ENCODE measurements at regions not wholly inside any gene's neighbourhood (a gene's known extent, or its start where the extent isn't known, plus 50 kb on each side); places are given as distances from the start of the nearest gene placed in this dataset.

- Histone ChIP-seq H3K9ac (ENCODE audit: low read length) (no peak overlapping the region), H4K8ac (ENCODE audit: low read depth, low read length) (no peak overlapping the region), H3K4me2 (ENCODE audit: low read length) (no peak overlapping the region), H3K27me3 (ENCODE audit: insufficient read depth, low read length, poor library complexity) (no peaks in the 10 kb centered on the region), H3K36me3 (ENCODE audit: control insufficient read depth, insufficient read depth, low read length) (no peaks in the 10 kb centered on the region), H2BK120ac (ENCODE audit: low read depth, low read length) (no peak overlapping the region), H3K18ac (ENCODE audit: low read length) (no peak overlapping the region), H3K4me3 (ENCODE audit: low read length) (no peak overlapping the region), H2BK5ac (ENCODE audit: low read length) (no peak overlapping the region), H4K5ac (ENCODE audit: low read length) (no peak overlapping the region), H2AK5ac (ENCODE audit: low read length) (no peak overlapping the region), H3K27ac (ENCODE audit: low read depth, low read length) (no peak overlapping the region), H3K79me2 (ENCODE audit: control insufficient read depth, insufficient read depth, low read length) (no peaks in the 10 kb centered on the region), H3K4me1 (ENCODE audit: control insufficient read depth, low read depth, low read length) (no peaks in the 10 kb centered on the region), H2BK15ac (replicated peaks; ENCODE audit: low read depth) (no peak overlapping the region), H3K79me1 (ENCODE audit: low read length) (no peaks in the 10 kb centered on the region), H3K4ac (ENCODE audit: low read depth, low read length) (no peak overlapping the region), H3K23ac (ENCODE audit: low read length) (no peak overlapping the region), H3K56ac (ENCODE audit: low read length) (no peak overlapping the region)
- DNase-seq, result no peak
- no CpG with 5 or more reads among the region's 6 CpGs for WGBS (ENCODE audit: extremely low coverage, insufficient coverage, low lambda C conversion rate)
Measured at GRCh38 chr2:5959836-5960820, 267.9 kb downstream of the SOX11 start.

DNA sequence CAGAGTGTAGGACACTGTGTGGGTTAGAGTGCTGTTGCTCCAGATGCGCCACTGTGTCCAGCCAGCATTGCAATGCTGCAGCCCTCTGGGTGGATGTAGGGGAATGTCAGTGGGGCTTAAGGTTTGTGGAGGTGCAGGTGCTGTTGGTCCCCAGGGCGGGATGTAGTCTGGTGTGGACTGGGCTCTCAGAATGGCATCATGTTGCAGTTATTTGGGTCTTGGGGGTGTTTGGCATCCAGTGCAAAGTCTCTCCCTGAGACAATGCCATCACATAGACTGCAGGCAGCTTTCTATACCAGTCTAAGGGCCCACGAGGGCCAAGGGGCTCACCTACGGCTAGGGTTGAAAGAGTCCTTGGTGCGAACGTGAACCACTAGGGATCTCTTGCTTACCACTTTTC lies 275.3 kb downstream of the SOX11 start:
- no peak for DNase-seq
- H3K4me3 ChIP-seq (ENCODE audit: low read length), result no peak overlapping the region
- H3K4ac ChIP-seq (ENCODE audit: low read depth, low read length), result no peak overlapping the region
- H2BK15ac ChIP-seq (replicated peaks; ENCODE audit: low read depth), result no peak overlapping the region
- H2BK120ac ChIP-seq (ENCODE audit: low read depth, low read length), result no peak overlapping the region
- no peak overlapping the region for H3K23ac ChIP-seq (ENCODE audit: low read length)
- no peak overlapping the region for H4K8ac ChIP-seq (ENCODE audit: low read depth, low read length)
- no peaks in the 10 kb centered on the region for H3K27me3 ChIP-seq (ENCODE audit: insufficient read depth, low read length, poor library complexity)
- no peaks in the 10 kb centered on the region for H3K79me2 ChIP-seq (ENCODE audit: control insufficient read depth, insufficient read depth, low read length)
- H2AK5ac ChIP-seq (ENCODE audit: low read length), result no peak overlapping the region
- no peak overlapping the region for H2BK5ac ChIP-seq (ENCODE audit: low read length)
- no peak overlapping the region for H3K27ac ChIP-seq (ENCODE audit: low read depth, low read length)
- H3K4me1 ChIP-seq (ENCODE audit: control insufficient read depth, low read depth, low read length), result no peaks in the 10 kb centered on the region
- no peak overlapping the region for H3K18ac ChIP-seq (ENCODE audit: low read length)
- H3K79me1 ChIP-seq (ENCODE audit: low read length), result no peaks in the 10 kb centered on the region
- no peak overlapping the region for H3K4me2 ChIP-seq (ENCODE audit: low read length)
- no peak overlapping the region for H3K9ac ChIP-seq (ENCODE audit: low read length)
- H3K36me3 ChIP-seq (ENCODE audit: control insufficient read depth, insufficient read depth, low read length), result no peaks in the 10 kb centered on the region
- no peak overlapping the region for H4K5ac ChIP-seq (ENCODE audit: low read length)
- no CpG with 5 or more reads among the region's 6 CpGs for WGBS (ENCODE audit: extremely low coverage, insufficient coverage, low lambda C conversion rate)
- no peak overlapping the region for H3K56ac ChIP-seq (ENCODE audit: low read length)

DNA sequence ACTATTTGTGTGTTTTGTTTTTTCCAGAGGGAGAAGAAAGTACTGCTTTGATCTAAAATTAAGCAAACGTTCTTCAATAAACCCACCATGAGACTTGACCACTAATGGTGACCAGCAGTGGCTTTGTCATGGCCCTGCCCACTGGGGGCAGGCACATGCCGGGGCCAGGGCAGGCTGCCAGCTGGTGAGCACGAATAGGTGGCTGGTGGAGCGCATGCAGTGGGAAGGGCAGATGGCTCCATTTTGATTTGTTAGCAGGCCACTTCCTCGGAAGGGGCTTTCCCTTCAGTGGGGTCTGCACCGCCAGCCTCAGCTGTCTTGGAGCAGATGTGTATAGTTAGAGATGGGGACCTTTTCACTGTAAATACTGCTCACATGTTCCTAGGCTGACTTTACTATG lies 277.1 kb downstream of the SOX11 start:
- H3K56ac ChIP-seq (ENCODE audit: low read length), result no peak overlapping the region
- H2BK120ac ChIP-seq (ENCODE audit: low read depth, low read length), result no peak overlapping the region
- H2AK5ac ChIP-seq (ENCODE audit: low read length), result no peak overlapping the region
- no CpG with 5 or more reads among the region's 6 CpGs for WGBS (ENCODE audit: extremely low coverage, insufficient coverage, low lambda C conversion rate)
- H2BK15ac ChIP-seq (replicated peaks; ENCODE audit: low read depth), result no peak overlapping the region
- no peaks in the 10 kb centered on the region for H3K36me3 ChIP-seq (ENCODE audit: control insufficient read depth, insufficient read depth, low read length)
- no peak overlapping the region for H2BK5ac ChIP-seq (ENCODE audit: low read length)
- no peaks in the 10 kb centered on the region for H3K4me1 ChIP-seq (ENCODE audit: control insufficient read depth, low read depth, low read length)
- no peak overlapping the region for H4K5ac ChIP-seq (ENCODE audit: low read length)
- no peak overlapping the region for H3K18ac ChIP-seq (ENCODE audit: low read length)
- H3K4me3 ChIP-seq (ENCODE audit: low read length), result no peak overlapping the region
- no peak overlapping the region for H3K9ac ChIP-seq (ENCODE audit: low read length)
- no peak overlapping the region for H3K4me2 ChIP-seq (ENCODE audit: low read length)
- H4K8ac ChIP-seq (ENCODE audit: low read depth, low read length), result no peak overlapping the region
- no peak overlapping the region for H3K27ac ChIP-seq (ENCODE audit: low read depth, low read length)
- no peaks in the 10 kb centered on the region for H3K27me3 ChIP-seq (ENCODE audit: insufficient read depth, low read length, poor library complexity)
- H3K79me2 ChIP-seq (ENCODE audit: control insufficient read depth, insufficient read depth, low read length), result no peaks in the 10 kb centered on the region
- no peaks in the 10 kb centered on the region for H3K79me1 ChIP-seq (ENCODE audit: low read length)
- H3K4ac ChIP-seq (ENCODE audit: low read depth, low read length), result no peak overlapping the region
- no peak for DNase-seq
- no peak overlapping the region for H3K23ac ChIP-seq (ENCODE audit: low read length)

DNA sequence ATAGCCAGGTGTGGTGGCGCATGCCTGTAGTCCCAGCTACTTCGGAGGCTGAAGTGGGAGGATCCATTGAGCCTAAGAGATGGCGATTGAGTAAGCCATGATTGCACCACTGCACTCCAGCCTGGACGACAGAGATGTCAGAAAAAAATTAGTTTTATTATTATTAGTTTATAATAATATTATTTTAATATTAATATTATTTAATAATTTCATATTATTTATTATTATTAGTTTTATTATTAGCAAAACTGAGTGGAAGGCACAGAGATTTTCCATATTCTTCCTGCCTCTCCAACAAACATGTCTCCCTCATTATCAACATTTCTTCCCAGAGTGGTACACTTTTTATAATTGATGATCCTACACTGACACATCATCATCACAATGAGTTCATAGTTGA lies 278.2 kb downstream of the SOX11 start:
- Histone ChIP-seq H3K36me3 (ENCODE audit: control insufficient read depth, insufficient read depth, low read length) (no peaks in the 10 kb centered on the region), H3K4ac (ENCODE audit: low read depth, low read length) (no peak overlapping the region), H2BK15ac (replicated peaks; ENCODE audit: low read depth) (no peak overlapping the region), H4K5ac (ENCODE audit: low read length) (no peak overlapping the region), H3K18ac (ENCODE audit: low read length) (no peak overlapping the region), H2AK5ac (ENCODE audit: low read length) (no peak overlapping the region), H3K27ac (ENCODE audit: low read depth, low read length) (no peak overlapping the region), H3K27me3 (ENCODE audit: insufficient read depth, low read length, poor library complexity) (no peaks in the 10 kb centered on the region), H3K23ac (ENCODE audit: low read length) (no peak overlapping the region), H3K4me1 (ENCODE audit: control insufficient read depth, low read depth, low read length) (no peaks in the 10 kb centered on the region), H3K79me1 (ENCODE audit: low read length) (no peaks in the 10 kb centered on the region), H4K8ac (ENCODE audit: low read depth, low read length) (no peak overlapping the region), H3K4me3 (ENCODE audit: low read length) (no peak overlapping the region), H3K4me2 (ENCODE audit: low read length) (no peak overlapping the region), H3K9ac (ENCODE audit: low read length) (no peak overlapping the region), H2BK5ac (ENCODE audit: low read length) (no peak overlapping the region), H3K79me2 (ENCODE audit: control insufficient read depth, insufficient read depth, low read length) (no peaks in the 10 kb centered on the region), H3K56ac (ENCODE audit: low read length) (no peak overlapping the region), H2BK120ac (ENCODE audit: low read depth, low read length) (no peak overlapping the region)
- no CpG with 5 or more reads among the region's 4 CpGs for WGBS (ENCODE audit: extremely low coverage, insufficient coverage, low lambda C conversion rate)
- no peak for DNase-seq

DNA sequence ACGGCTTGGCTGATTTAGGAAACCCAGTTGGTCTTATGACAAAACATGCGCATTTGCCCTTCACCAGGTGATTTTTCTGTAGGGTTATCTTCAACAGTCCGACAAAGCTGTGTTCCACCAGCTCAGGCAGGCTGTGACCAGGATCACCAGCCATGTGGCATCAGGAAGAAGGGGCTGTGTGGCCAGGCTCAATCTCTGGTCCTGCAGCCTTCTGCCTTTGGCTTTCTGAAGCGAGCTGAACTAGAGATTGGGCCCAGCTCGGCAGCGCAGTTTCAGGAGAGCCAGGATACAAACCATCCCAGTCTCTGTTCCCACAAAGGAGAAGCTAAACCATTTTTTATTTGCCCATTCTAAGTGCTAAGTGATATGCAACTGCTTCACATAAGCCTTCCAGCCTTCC lies 282.3 kb downstream of the SOX11 start:
- Histone ChIP-seq H3K27ac (ENCODE audit: low read depth, low read length) (no peak overlapping the region), H3K9ac (ENCODE audit: low read length) (no peak overlapping the region), H3K79me2 (ENCODE audit: control insufficient read depth, insufficient read depth, low read length) (no peaks in the 10 kb centered on the region), H3K4me1 (ENCODE audit: control insufficient read depth, low read depth, low read length) (peaks cover 3% of the 10 kb centered on the region), H3K4me2 (ENCODE audit: low read length) (no peak overlapping the region), H3K23ac (ENCODE audit: low read length) (no peak overlapping the region), H3K79me1 (ENCODE audit: low read length) (no peaks in the 10 kb centered on the region), H4K5ac (ENCODE audit: low read length) (no peak overlapping the region), H3K4ac (ENCODE audit: low read depth, low read length) (no peak overlapping the region), H3K56ac (ENCODE audit: low read length) (no peak overlapping the region), H4K8ac (ENCODE audit: low read depth, low read length) (no peak overlapping the region), H3K4me3 (ENCODE audit: low read length) (no peak overlapping the region), H2AK5ac (ENCODE audit: low read length) (no peak overlapping the region), H3K18ac (ENCODE audit: low read length) (no peak overlapping the region), H2BK120ac (ENCODE audit: low read depth, low read length) (no peak overlapping the region), H3K27me3 (ENCODE audit: insufficient read depth, low read length, poor library complexity) (no peaks in the 10 kb centered on the region), H3K36me3 (ENCODE audit: control insufficient read depth, insufficient read depth, low read length) (no peaks in the 10 kb centered on the region), H2BK5ac (ENCODE audit: low read length) (no peak overlapping the region), H2BK15ac (replicated peaks; ENCODE audit: low read depth) (no peak overlapping the region)
- no CpG with 5 or more reads among the region's 6 CpGs for WGBS (ENCODE audit: extremely low coverage, insufficient coverage, low lambda C conversion rate)
- no peak for DNase-seq

- Histone ChIP-seq H3K4me2 (ENCODE audit: low read length) (no peak overlapping the region), H3K79me1 (ENCODE audit: low read length) (no peaks in the 10 kb centered on the region), H3K18ac (ENCODE audit: low read length) (no peak overlapping the region), H3K23ac (ENCODE audit: low read length) (no peak overlapping the region), H3K36me3 (ENCODE audit: control insufficient read depth, insufficient read depth, low read length) (no peaks in the 10 kb centered on the region), H4K8ac (ENCODE audit: low read depth, low read length) (no peak overlapping the region), H2AK5ac (ENCODE audit: low read length) (no peak overlapping the region), H3K4ac (ENCODE audit: low read depth, low read length) (no peak overlapping the region), H3K9ac (ENCODE audit: low read length) (no peak overlapping the region), H3K27me3 (ENCODE audit: insufficient read depth, low read length, poor library complexity) (no peaks in the 10 kb centered on the region), H4K5ac (ENCODE audit: low read length) (no peak overlapping the region), H2BK15ac (replicated peaks; ENCODE audit: low read depth) (no peak overlapping the region), H3K27ac (ENCODE audit: low read depth, low read length) (no peak overlapping the region), H2BK120ac (ENCODE audit: low read depth, low read length) (no peak overlapping the region), H3K4me3 (ENCODE audit: low read length) (no peak overlapping the region), H3K56ac (ENCODE audit: low read length) (no peak overlapping the region), H3K79me2 (ENCODE audit: control insufficient read depth, insufficient read depth, low read length) (no peaks in the 10 kb centered on the region), H3K4me1 (ENCODE audit: control insufficient read depth, low read depth, low read length) (peaks cover 3% of the 10 kb centered on the region), H2BK5ac (ENCODE audit: low read length) (no peak overlapping the region)
- no CpG with 5 or more reads among the region's 3 CpGs for WGBS (ENCODE audit: extremely low coverage, insufficient coverage, low lambda C conversion rate)
- no peak for DNase-seq
Measured at GRCh38 chr2:5975401-5975800, 283.2 kb downstream of the SOX11 start.

All from mesendoderm (in vitro differentiated cells).